GM03348 (cell line): ENCODE measurements at regions not wholly inside any gene's neighbourhood (a gene's known extent, or its start where the extent isn't known, plus 50 kb on each side); places are given as distances from the start of the nearest gene placed in this dataset.

ENCODE experiments used
- DNase-seq: peaks from one replicate; pipeline ENCODE4 v3.0.0; 2012; ENCODE audit warnings: low spot score

GRCh38 chr10:123606955-123607354 is 59.2 kb upstream of the GPR26 start:
- DNase-seq: no peak

GRCh38 chr10:123607386-123607785 is 58.8 kb upstream of the GPR26 start:
- DNase-seq: no peak

- DNase-seq: no peak
These were observed 58.1 kb upstream of the GPR26 start for GRCh38 chr10:123608047-123608446.

- DNase-seq: no peak
These were observed 54.9 kb upstream of the GPR26 start for GRCh38 chr10:123611243-123611642.

- DNase-seq: no peak
These were observed 54.3 kb upstream of the GPR26 start for GRCh38 chr10:123611876-123612275.

GRCh38 chr10:123613346-123613850 is 52.8 kb upstream of the GPR26 start:
- DNase-seq: no peak

GRCh38 chr10:123614888-123615287 is 51.3 kb upstream of the GPR26 start:
- DNase-seq: peak; percentile 70
